ENCODE measurements at regions not wholly inside any gene's neighbourhood (a gene's known extent, or its start where the extent isn't known, plus 50 kb on each side); places are given as distances from the start of the nearest gene placed in this dataset.

- FAIRE-seq = no peak
- no peaks in the 10 kb centered on the region for H3K27me3 ChIP-seq (ENCODE audit: control insufficient read depth in 1 of 2, insufficient read depth in 2 of 2, low read length in 2 of 2)
- H4K20me1 ChIP-seq (ENCODE audit: insufficient read depth, low read length) = no peaks in the 10 kb centered on the region
- TF ChIP-seq BRCA1 (CRISPR knock-in tag; IDR thresholded peaks at IDR 0.05) = no peak
- TF ChIP-seq ATF4 (CRISPR knock-in tag; IDR thresholded peaks at IDR 0.05) = 0 out of 4 replicates have a peak, but pooled peaks of 1 of the 2 experiments have one; percentile 33
- in situ Hi-C loops (cut with HindIII; ENCODE audit: extremely low pct_ligation_motif_present, low pct_unique_long_range_greater_than_20kb) (no loop called here), intact Hi-C loops (cut with micrococcal nuclease; ENCODE audit: unreplicated experiment) (no loop called here)
- H3K9me3 ChIP-seq (ENCODE audit: low read length) = no peaks in the 10 kb centered on the region
- H3K36me3 ChIP-seq (replicated peaks in 1 of 2; ENCODE audit: control insufficient read depth in 1 of 2, insufficient read depth in 2 of 2, low read length in 2 of 2) = no peaks in the 10 kb centered on the region
- BruUV-seq (replicated peaks) = no TSS peak
- POLR2A ChIA-PET = no interaction called here
- no peak overlapping the region for H3K9ac ChIP-seq (ENCODE audit: insufficient read depth, low read depth, low read length)
- DNase-seq (ENCODE audit: low spot score) = no peak
- no peak overlapping the region for H3K4me3 ChIP-seq (replicated peaks in 1 of 3; ENCODE audit: insufficient read depth in 1 of 3, low read depth in 2 of 3, low read length in 3 of 3)
- H3K79me2 ChIP-seq (ENCODE audit: insufficient read depth, low read length) = no peaks in the 10 kb centered on the region
- CTCF ChIA-PET (ENCODE audit: low intra/inter-chr PET ratio, low total read pairs) = no interaction called here
- H3K4me1 ChIP-seq (ENCODE audit: insufficient read depth, low read length) = peaks cover 13% of the 10 kb centered on the region
- H3K4me2 ChIP-seq (ENCODE audit: low read depth, low read length) = no peak overlapping the region
- H3K27ac ChIP-seq (ENCODE audit: extremely low read length, insufficient read depth, low read length) = no peak overlapping the region
- ATAC-seq = no peak; the same call in 2 of the 3 replicates
- H2AFZ ChIP-seq (ENCODE audit: low read length) = no peak overlapping the region
These were observed 141.5 kb upstream of the FN1 start for GRCh38 chr2:215577356-215577755.

- FAIRE-seq (no peak), ATAC-seq (no peak), DNase-seq (ENCODE audit: low spot score) (no peak)
- Histone ChIP-seq H3K9me3 (ENCODE audit: low read length) (no peaks in the 10 kb centered on the region), H3K4me3 (replicated peaks in 1 of 3; ENCODE audit: insufficient read depth in 1 of 3, low read depth in 2 of 3, low read length in 3 of 3) (no peak overlapping the region), H3K36me3 (replicated peaks in 1 of 2; ENCODE audit: control insufficient read depth in 1 of 2, insufficient read depth in 2 of 2, low read length in 2 of 2) (no peaks in the 10 kb centered on the region), H3K79me2 (ENCODE audit: insufficient read depth, low read length) (no peaks in the 10 kb centered on the region), H3K9ac (ENCODE audit: insufficient read depth, low read depth, low read length) (no peak overlapping the region), H3K27me3 (ENCODE audit: control insufficient read depth in 1 of 2, insufficient read depth in 2 of 2, low read length in 2 of 2) (no peaks in the 10 kb centered on the region), H3K4me1 (ENCODE audit: insufficient read depth, low read length) (peaks cover 17% of the 10 kb centered on the region), H2AFZ (ENCODE audit: low read length) (no peak overlapping the region), H3K27ac (ENCODE audit: extremely low read length, insufficient read depth, low read length) (no peak overlapping the region), H3K4me2 (ENCODE audit: low read depth, low read length) (no peak overlapping the region), H4K20me1 (ENCODE audit: insufficient read depth, low read length) (no peaks in the 10 kb centered on the region)
- CTCF ChIA-PET (ENCODE audit: low intra/inter-chr PET ratio, low total read pairs) = no interaction called here
- 97% methylated on average over 3 of the region's 3 CpGs for WGBS (ENCODE audit: low lambda C conversion rate)
- POLR2A ChIA-PET = no interaction called here
- intact Hi-C loops (cut with micrococcal nuclease; ENCODE audit: unreplicated experiment) = no loop called here
- in situ Hi-C loops (cut with HindIII; ENCODE audit: extremely low pct_ligation_motif_present, low pct_unique_long_range_greater_than_20kb) = no loop called here
- no TSS peak for BruUV-seq (replicated peaks)
- no peak for TF ChIP-seq NR2F6 (IDR thresholded peaks at IDR 0.05)
- TF ChIP-seq NR2F6 (CRISPR knock-in tag; IDR thresholded peaks at IDR 0.05) = no peak
- no peak for TF ChIP-seq SMARCE1 (IDR thresholded peaks at IDR 0.05; ENCODE audit: borderline replicate concordance)
- TF ChIP-seq ZNF792 (CRISPR knock-in tag; IDR thresholded peaks at IDR 0.05) = no peak
- TF ChIP-seq JUNB (CRISPR knock-in tag; IDR thresholded peaks at IDR 0.05; ENCODE audit: borderline replicate concordance) = no peak
- TF ChIP-seq GFI1 (CRISPR knock-in tag; IDR thresholded peaks at IDR 0.05; ENCODE audit: borderline replicate concordance) = no peak
- no peak for TF ChIP-seq PBX2 (CRISPR knock-in tag; IDR thresholded peaks at IDR 0.05)
- TF ChIP-seq NPAS2 (CRISPR knock-in tag; IDR thresholded peaks at IDR 0.05; ENCODE audit: borderline replicate concordance) = no peak
- TF ChIP-seq LRRFIP1 (CRISPR knock-in tag; conservative IDR thresholded peaks at IDR 0.05) = no peak
- TF ChIP-seq ZXDC (CRISPR knock-in tag; IDR thresholded peaks at IDR 0.05) = no peak
- TF ChIP-seq ZNF124 (CRISPR knock-in tag; IDR thresholded peaks at IDR 0.05) = no peak
These were observed 140.7 kb upstream of the FN1 start for GRCh38 chr2:215576572-215576971.

All from HepG2 (cell line).